ENCODE measurements at regions not wholly inside any gene's neighbourhood (a gene's known extent, or its start where the extent isn't known, plus 50 kb on each side); places are given as distances from the start of the nearest gene placed in this dataset.

DNA sequence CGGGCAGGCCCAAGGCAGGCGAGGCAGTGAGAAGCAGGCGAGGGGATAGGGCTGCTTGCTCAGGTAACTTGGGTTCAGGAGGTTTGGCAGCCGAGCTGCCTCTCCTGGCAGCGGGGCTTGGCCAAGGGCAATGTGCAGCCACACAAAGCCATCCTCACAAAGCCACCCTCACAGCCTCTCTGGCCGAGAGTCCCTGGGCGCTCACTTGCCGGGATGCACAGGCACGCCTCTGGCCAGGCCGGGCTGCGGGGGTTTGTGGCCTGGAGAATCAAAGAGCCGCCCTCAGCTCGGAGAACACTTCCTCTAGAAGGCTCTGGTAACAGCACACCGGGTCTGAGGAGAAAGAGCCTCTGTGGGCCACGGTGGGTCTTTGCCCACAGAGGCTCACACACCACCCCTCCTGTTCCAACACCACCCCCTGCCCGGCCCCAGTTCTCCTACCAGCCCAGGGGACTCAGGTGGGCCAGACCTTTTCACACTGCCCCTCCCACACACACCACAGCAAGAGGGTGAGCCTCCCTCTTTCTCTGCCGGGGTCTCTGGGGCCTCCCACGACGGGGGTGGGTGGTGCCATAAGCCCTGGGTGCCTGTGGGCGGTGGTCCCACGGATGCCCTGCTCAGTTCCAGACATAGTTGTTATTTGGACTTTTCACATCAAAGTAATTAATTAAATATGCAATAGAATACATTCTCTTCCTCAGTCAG lies 186.9 kb downstream of the ZFP36L2 start:
- no peak for TF ChIP-seq EGR1 (IDR thresholded peaks at IDR 0.05)
- TF ChIP-seq CEBPB (IDR thresholded peaks at IDR 0.05) = no peak
- TF ChIP-seq, protein P1, sequence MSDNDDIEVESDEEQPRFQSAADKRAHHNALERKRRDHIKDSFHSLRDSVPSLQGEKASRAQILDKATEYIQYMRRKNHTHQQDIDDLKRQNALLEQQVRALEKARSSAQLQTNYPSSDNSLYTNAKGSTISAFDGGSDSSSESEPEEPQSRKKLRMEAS (IDR thresholded peaks at IDR 0.05) = no peak
- TF ChIP-seq EP300 (IDR thresholded peaks at IDR 0.05; ENCODE audit: borderline replicate concordance) = no peak
- TF ChIP-seq FOXM1 (IDR thresholded peaks at IDR 0.05; ENCODE audit: borderline replicate concordance, low read depth) = no peak
- TF ChIP-seq YY1 (IDR thresholded peaks at IDR 0.05; ENCODE audit: low read depth) = no peak
- no peak for TF ChIP-seq TAF1 (IDR thresholded peaks at IDR 0.05; ENCODE audit: low read depth)
- no peak for TF ChIP-seq NFIC (IDR thresholded peaks at IDR 0.05)
- TF ChIP-seq ZBTB7A (IDR thresholded peaks at IDR 0.05; ENCODE audit: low read depth) = no peak
- TF ChIP-seq TEAD4 (IDR thresholded peaks at IDR 0.05) = no peak
- TF ChIP-seq RAD21 (IDR thresholded peaks at IDR 0.05; ENCODE audit: low read depth) = no peak
- TF ChIP-seq, protein P2, sequence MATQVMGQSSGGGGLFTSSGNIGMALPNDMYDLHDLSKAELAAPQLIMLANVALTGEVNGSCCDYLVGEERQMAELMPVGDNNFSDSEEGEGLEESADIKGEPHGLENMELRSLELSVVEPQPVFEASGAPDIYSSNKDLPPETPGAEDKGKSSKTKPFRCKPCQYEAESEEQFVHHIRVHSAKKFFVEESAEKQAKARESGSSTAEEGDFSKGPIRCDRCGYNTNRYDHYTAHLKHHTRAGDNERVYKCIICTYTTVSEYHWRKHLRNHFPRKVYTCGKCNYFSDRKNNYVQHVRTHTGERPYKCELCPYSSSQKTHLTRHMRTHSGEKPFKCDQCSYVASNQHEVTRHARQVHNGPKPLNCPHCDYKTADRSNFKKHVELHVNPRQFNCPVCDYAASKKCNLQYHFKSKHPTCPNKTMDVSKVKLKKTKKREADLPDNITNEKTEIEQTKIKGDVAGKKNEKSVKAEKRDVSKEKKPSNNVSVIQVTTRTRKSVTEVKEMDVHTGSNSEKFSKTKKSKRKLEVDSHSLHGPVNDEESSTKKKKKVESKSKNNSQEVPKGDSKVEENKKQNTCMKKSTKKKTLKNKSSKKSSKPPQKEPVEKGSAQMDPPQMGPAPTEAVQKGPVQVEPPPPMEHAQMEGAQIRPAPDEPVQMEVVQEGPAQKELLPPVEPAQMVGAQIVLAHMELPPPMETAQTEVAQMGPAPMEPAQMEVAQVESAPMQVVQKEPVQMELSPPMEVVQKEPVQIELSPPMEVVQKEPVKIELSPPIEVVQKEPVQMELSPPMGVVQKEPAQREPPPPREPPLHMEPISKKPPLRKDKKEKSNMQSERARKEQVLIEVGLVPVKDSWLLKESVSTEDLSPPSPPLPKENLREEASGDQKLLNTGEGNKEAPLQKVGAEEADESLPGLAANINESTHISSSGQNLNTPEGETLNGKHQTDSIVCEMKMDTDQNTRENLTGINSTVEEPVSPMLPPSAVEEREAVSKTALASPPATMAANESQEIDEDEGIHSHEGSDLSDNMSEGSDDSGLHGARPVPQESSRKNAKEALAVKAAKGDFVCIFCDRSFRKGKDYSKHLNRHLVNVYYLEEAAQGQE (IDR thresholded peaks at IDR 0.05; ENCODE audit: low read depth) = no peak
- TF ChIP-seq TCF12 (IDR thresholded peaks at IDR 0.05; ENCODE audit: low read depth) = no peak

Measured in Ishikawa (cell line).